ENCODE measurements at regions not wholly inside any gene's neighbourhood (a gene's known extent, or its start where the extent isn't known, plus 50 kb on each side); places are given as distances from the start of the nearest gene placed in this dataset.

- no peaks in the 10 kb centered on the region for H3K27me3 Mint-ChIP-seq (ENCODE audit: insufficient read depth, low read depth, poor library complexity)
- Histone ChIP-seq H4K20me1 (replicated peaks; ENCODE audit: insufficient read depth) (no peaks in the 10 kb centered on the region), H3K27me3 (ENCODE audit: insufficient read depth) (no peaks in the 10 kb centered on the region), H3K9me2 (ENCODE audit: insufficient read depth) (peaks cover 5% of the 10 kb centered on the region; the same call in 1 of the 2 replicates), H3K4me2 (no peak overlapping the region), H3K27ac (ENCODE audit: low read depth) (no peak overlapping the region), H3K4me1 (ENCODE audit: insufficient read depth) (no peaks in the 10 kb centered on the region), H3K79me2 (replicated peaks; ENCODE audit: insufficient read depth) (no peaks in the 10 kb centered on the region), H3F3A (replicated peaks; ENCODE audit: low read depth) (no peaks in the 10 kb centered on the region), H2AFZ (no peak overlapping the region), H3K4me3 (no peak overlapping the region), H3K36me3 (ENCODE audit: insufficient read depth) (no peaks in the 10 kb centered on the region)
- DNase-seq (ENCODE audit: low spot score), result no peak
- TF ChIP-seq, protein P1, sequence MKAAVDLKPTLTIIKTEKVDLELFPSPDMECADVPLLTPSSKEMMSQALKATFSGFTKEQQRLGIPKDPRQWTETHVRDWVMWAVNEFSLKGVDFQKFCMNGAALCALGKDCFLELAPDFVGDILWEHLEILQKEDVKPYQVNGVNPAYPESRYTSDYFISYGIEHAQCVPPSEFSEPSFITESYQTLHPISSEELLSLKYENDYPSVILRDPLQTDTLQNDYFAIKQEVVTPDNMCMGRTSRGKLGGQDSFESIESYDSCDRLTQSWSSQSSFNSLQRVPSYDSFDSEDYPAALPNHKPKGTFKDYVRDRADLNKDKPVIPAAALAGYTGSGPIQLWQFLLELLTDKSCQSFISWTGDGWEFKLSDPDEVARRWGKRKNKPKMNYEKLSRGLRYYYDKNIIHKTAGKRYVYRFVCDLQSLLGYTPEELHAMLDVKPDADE (IDR thresholded peaks at IDR 0.05), result no peak
- TF ChIP-seq POLR2AphosphoS5 (IDR thresholded peaks at IDR 0.05; ENCODE audit: low read depth), result no peak
- no peak for TF ChIP-seq REST (IDR thresholded peaks at IDR 0.05; ENCODE audit: unreplicated experiment)
- TF ChIP-seq CREB1 (CRISPR knock-in tag; IDR thresholded peaks at IDR 0.05; ENCODE audit: low read depth), result no peak
- peaks cover 14% of the 10 kb centered on the region for H3K4me1 Mint-ChIP-seq
- ATAC-seq, result no peak
- H3K27ac Mint-ChIP-seq, result no peak overlapping the region
- H3K9me3 Mint-ChIP-seq, result no peaks in the 10 kb centered on the region; the same call in 2 of the 3 replicates
- no peak overlapping the region for H3K4me3 Mint-ChIP-seq
- no peaks in the 10 kb centered on the region for H3K36me3 Mint-ChIP-seq (ENCODE audit: low read depth)
These were observed 278.5 kb downstream of the FBXO15 start for GRCh38 chr18:73869182-73869581.

DNA sequence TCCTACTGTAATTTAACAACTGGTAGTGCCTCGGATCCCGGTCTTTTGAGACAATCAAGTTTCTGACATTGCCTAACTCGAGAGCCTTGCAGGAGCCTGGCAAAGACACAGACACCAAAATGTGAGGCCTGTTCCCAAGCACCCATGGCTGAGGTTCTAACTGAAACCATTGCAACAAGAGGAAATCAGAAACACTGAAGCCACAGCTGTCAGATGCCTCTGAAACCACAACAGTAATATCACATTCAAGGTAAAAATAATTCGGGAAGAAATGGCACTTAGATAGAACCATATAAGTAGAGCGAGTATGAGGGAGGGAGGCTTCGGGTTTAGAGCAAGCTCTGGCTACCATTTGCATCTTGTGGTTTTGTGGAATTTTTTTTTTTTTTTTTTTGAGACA is 285.9 kb downstream of the FBXO15 start:
- 0 out of 3 replicates have a peak, but pooled peaks cover 3% of the 10 kb centered on the region for H3K4me1 Mint-ChIP-seq
- no peaks in the 10 kb centered on the region for H3K27me3 ChIP-seq (ENCODE audit: insufficient read depth)
- no peak overlapping the region for H3K27ac ChIP-seq (ENCODE audit: low read depth)
- no peak for ATAC-seq
- no peaks in the 10 kb centered on the region for H3K4me1 ChIP-seq (ENCODE audit: insufficient read depth)
- DNase-seq (ENCODE audit: low spot score), result no peak
- no peaks in the 10 kb centered on the region for H3K36me3 ChIP-seq (ENCODE audit: insufficient read depth)
- no peaks in the 10 kb centered on the region for H4K20me1 ChIP-seq (replicated peaks; ENCODE audit: insufficient read depth)
- H3K4me3 Mint-ChIP-seq, result no peak overlapping the region
- H2AFZ ChIP-seq, result no peak overlapping the region
- H3K27ac Mint-ChIP-seq, result no peak overlapping the region
- H3K9me3 Mint-ChIP-seq, result peaks cover 5% of the 10 kb centered on the region; the same call in 2 of the 3 replicates
- no peak overlapping the region for H3K4me2 ChIP-seq
- H3K9me2 ChIP-seq (ENCODE audit: insufficient read depth), result peaks cover 8% of the 10 kb centered on the region; the same call in 1 of the 2 replicates
- H3K79me2 ChIP-seq (replicated peaks; ENCODE audit: insufficient read depth), result no peaks in the 10 kb centered on the region
- peaks cover 3% of the 10 kb centered on the region for H3K27me3 Mint-ChIP-seq (ENCODE audit: insufficient read depth, low read depth, poor library complexity)
- H3K4me3 ChIP-seq, result no peak overlapping the region
- no peaks in the 10 kb centered on the region for H3F3A ChIP-seq (replicated peaks; ENCODE audit: low read depth)
- no peaks in the 10 kb centered on the region for H3K36me3 Mint-ChIP-seq (ENCODE audit: low read depth)
- TF ChIP-seq EZH2phosphoT487 (IDR thresholded peaks at IDR 0.05; ENCODE audit: unreplicated experiment) (no peak), STAT1 (IDR thresholded peaks at IDR 0.05; ENCODE audit: unreplicated experiment) (no peak), REST (IDR thresholded peaks at IDR 0.05; ENCODE audit: unreplicated experiment) (no peak), ZNF114 (CRISPR knock-in tag; IDR thresholded peaks at IDR 0.05) (no peak), ZNF331 (CRISPR knock-in tag; IDR thresholded peaks at IDR 0.05; ENCODE audit: low read depth) (no peak), EZH2 (IDR thresholded peaks at IDR 0.05; ENCODE audit: low read depth, unreplicated experiment) (no peak), CREB1 (CRISPR knock-in tag; IDR thresholded peaks at IDR 0.05; ENCODE audit: low read depth) (no peak), JUNB (IDR thresholded peaks at IDR 0.05; ENCODE audit: unreplicated experiment) (no peak), POLR2AphosphoS5 (IDR thresholded peaks at IDR 0.05; ENCODE audit: low read depth) (no peak), NANOG (IDR thresholded peaks at IDR 0.05; ENCODE audit: borderline replicate concordance) (no peak)
- TF ChIP-seq, protein P1 (IDR thresholded peaks at IDR 0.05), result no peak

All from GM23338 (cell line).